ENCODE measurements at regions not wholly inside any gene's neighbourhood (a gene's known extent, or its start where the extent isn't known, plus 50 kb on each side); places are given as distances from the start of the nearest gene placed in this dataset.

DNA sequence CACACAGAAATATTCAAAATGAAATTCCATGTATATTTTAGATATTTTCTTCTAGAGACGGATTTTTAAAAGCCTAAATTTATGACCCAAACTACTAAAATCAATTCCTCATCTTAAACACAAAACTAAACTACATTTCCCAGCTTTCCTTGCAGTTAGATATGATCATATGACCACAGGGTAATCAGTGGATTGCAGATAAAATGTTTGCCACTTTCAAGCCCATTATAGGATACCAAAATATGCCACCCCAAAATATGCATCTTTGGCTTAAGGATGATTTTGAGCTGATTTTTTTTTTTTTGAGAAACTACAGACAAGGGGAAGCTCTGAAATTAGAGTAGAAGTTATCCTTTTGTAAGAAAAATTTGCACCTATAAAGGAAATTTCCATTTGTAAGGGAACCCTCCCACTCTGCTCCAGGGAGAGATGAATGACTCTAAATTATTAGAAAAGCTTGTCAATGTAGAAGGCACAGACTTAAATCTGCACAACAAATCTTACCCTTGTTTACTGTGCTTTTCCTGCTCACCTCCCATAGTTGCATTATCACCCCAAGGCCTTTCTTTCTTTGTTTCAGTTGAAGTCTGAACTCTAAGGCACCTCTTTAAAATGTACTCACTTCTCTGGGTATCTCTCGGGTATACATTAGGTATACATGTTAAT lies 503.0 kb downstream of the PDHA2 start:
- no peak for ATAC-seq
- TF ChIP-seq GLIS3 (CRISPR knock-in tag; IDR thresholded peaks at IDR 0.05) (no peak), ZFP3 (CRISPR knock-in tag; IDR thresholded peaks at IDR 0.05) (no peak), ISL1 (CRISPR knock-in tag; IDR thresholded peaks at IDR 0.05) (no peak), SNAI2 (CRISPR knock-in tag; IDR thresholded peaks at IDR 0.05) (no peak)
- TF ChIP-seq, protein P1, sequence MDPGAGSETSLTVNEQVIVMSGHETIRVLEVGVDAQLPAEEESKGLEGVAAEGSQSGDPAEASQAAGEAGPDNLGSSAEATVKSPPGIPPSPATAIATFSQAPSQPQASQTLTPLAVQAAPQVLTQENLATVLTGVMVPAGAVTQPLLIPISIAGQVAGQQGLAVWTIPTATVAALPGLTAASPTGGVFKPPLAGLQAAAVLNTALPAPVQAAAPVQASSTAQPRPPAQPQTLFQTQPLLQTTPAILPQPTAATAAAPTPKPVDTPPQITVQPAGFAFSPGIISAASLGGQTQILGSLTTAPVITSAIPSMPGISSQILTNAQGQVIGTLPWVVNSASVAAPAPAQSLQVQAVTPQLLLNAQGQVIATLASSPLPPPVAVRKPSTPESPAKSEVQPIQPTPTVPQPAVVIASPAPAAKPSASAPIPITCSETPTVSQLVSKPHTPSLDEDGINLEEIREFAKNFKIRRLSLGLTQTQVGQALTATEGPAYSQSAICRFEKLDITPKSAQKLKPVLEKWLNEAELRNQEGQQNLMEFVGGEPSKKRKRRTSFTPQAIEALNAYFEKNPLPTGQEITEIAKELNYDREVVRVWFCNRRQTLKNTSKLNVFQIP (CRISPR knock-in tag; IDR thresholded peaks at IDR 0.05; ENCODE audit: borderline replicate concordance, low read depth): no peak
- TF ChIP-seq, protein P2, sequence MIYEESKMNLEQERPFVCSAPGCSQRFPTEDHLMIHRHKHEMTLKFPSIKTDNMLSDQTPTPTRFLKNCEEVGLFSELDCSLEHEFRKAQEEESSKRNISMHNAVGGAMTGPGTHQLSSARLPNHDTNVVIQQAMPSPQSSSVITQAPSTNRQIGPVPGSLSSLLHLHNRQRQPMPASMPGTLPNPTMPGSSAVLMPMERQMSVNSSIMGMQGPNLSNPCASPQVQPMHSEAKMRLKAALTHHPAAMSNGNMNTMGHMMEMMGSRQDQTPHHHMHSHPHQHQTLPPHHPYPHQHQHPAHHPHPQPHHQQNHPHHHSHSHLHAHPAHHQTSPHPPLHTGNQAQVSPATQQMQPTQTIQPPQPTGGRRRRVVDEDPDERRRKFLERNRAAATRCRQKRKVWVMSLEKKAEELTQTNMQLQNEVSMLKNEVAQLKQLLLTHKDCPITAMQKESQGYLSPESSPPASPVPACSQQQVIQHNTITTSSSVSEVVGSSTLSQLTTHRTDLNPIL (CRISPR knock-in tag; IDR thresholded peaks at IDR 0.05; ENCODE audit: low read depth): no peak

DNA sequence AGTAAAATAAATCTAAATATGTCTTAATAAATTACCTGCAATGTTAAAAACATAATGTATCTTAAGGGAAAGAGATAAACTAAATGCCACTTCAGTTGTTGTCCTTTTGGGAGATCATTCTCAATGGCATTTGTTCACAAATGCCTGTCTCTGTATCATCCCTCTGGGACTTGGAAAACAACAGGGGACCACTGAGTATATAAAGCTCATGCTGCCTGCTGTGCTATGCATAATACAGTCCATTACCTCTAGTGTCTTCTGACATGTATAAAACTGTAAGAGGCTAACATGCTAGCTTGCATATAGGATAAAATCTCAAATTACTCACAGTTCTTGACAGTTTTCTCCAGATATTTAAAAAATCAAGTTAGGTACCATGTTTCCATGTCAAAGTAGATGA lies 503.9 kb downstream of the PDHA2 start:
- TF ChIP-seq, protein P3, sequence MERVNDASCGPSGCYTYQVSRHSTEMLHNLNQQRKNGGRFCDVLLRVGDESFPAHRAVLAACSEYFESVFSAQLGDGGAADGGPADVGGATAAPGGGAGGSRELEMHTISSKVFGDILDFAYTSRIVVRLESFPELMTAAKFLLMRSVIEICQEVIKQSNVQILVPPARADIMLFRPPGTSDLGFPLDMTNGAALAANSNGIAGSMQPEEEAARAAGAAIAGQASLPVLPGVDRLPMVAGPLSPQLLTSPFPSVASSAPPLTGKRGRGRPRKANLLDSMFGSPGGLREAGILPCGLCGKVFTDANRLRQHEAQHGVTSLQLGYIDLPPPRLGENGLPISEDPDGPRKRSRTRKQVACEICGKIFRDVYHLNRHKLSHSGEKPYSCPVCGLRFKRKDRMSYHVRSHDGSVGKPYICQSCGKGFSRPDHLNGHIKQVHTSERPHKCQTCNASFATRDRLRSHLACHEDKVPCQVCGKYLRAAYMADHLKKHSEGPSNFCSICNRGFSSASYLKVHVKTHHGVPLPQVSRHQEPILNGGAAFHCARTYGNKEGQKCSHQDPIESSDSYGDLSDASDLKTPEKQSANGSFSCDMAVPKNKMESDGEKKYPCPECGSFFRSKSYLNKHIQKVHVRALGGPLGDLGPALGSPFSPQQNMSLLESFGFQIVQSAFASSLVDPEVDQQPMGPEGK (CRISPR knock-in tag; IDR thresholded peaks at IDR 0.05; ENCODE audit: borderline replicate concordance): no peak
- no peak for TF ChIP-seq RARB (CRISPR knock-in tag; IDR thresholded peaks at IDR 0.05)
- TF ChIP-seq, protein P2 (CRISPR knock-in tag; IDR thresholded peaks at IDR 0.05; ENCODE audit: low read depth): no peak
- no peak for TF ChIP-seq TCF4 (CRISPR knock-in tag; IDR thresholded peaks at IDR 0.05; ENCODE audit: borderline replicate concordance)
- TF ChIP-seq PPARA (CRISPR knock-in tag; IDR thresholded peaks at IDR 0.05; ENCODE audit: borderline replicate concordance): no peak
- TF ChIP-seq, protein P4, sequence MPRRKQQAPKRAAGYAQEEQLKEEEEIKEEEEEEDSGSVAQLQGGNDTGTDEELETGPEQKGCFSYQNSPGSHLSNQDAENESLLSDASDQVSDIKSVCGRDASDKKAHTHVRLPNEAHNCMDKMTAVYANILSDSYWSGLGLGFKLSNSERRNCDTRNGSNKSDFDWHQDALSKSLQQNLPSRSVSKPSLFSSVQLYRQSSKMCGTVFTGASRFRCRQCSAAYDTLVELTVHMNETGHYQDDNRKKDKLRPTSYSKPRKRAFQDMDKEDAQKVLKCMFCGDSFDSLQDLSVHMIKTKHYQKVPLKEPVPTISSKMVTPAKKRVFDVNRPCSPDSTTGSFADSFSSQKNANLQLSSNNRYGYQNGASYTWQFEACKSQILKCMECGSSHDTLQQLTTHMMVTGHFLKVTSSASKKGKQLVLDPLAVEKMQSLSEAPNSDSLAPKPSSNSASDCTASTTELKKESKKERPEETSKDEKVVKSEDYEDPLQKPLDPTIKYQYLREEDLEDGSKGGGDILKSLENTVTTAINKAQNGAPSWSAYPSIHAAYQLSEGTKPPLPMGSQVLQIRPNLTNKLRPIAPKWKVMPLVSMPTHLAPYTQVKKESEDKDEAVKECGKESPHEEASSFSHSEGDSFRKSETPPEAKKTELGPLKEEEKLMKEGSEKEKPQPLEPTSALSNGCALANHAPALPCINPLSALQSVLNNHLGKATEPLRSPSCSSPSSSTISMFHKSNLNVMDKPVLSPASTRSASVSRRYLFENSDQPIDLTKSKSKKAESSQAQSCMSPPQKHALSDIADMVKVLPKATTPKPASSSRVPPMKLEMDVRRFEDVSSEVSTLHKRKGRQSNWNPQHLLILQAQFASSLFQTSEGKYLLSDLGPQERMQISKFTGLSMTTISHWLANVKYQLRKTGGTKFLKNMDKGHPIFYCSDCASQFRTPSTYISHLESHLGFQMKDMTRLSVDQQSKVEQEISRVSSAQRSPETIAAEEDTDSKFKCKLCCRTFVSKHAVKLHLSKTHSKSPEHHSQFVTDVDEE (CRISPR knock-in tag; IDR thresholded peaks at IDR 0.05): no peak
- no peak for TF ChIP-seq ESRRG (CRISPR knock-in tag; IDR thresholded peaks at IDR 0.05)
- TF ChIP-seq OSR1 (CRISPR knock-in tag; IDR thresholded peaks at IDR 0.05): no peak
- TF ChIP-seq, protein P1 (CRISPR knock-in tag; IDR thresholded peaks at IDR 0.05; ENCODE audit: borderline replicate concordance, low read depth): no peak
- no peak for TF ChIP-seq SNAI2 (CRISPR knock-in tag; IDR thresholded peaks at IDR 0.05)
- TF ChIP-seq, protein P5, sequence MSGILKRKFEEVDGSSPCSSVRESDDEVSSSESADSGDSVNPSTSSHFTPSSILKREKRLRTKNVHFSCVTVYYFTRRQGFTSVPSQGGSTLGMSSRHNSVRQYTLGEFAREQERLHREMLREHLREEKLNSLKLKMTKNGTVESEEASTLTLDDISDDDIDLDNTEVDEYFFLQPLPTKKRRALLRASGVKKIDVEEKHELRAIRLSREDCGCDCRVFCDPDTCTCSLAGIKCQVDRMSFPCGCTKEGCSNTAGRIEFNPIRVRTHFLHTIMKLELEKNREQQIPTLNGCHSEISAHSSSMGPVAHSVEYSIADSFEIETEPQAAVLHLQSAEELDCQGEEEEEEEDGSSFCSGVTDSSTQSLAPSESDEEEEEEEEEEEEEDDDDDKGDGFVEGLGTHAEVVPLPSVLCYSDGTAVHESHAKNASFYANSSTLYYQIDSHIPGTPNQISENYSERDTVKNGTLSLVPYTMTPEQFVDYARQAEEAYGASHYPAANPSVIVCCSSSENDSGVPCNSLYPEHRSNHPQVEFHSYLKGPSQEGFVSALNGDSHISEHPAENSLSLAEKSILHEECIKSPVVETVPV (CRISPR knock-in tag; IDR thresholded peaks at IDR 0.05): no peak
- no peak for TF ChIP-seq BACH2 (CRISPR knock-in tag; IDR thresholded peaks at IDR 0.05; ENCODE audit: borderline replicate concordance)
- no peak for TF ChIP-seq ZNF565 (CRISPR knock-in tag; conservative IDR thresholded peaks at IDR 0.05; ENCODE audit: low read depth)
- TF ChIP-seq ZFP30 (CRISPR knock-in tag; IDR thresholded peaks at IDR 0.05): no peak
- TF ChIP-seq CSDC2 (CRISPR knock-in tag; IDR thresholded peaks at IDR 0.05): no peak
- no peak for TF ChIP-seq GLIS3 (CRISPR knock-in tag; IDR thresholded peaks at IDR 0.05)
- no peak for TF ChIP-seq ARNTL (CRISPR knock-in tag; IDR thresholded peaks at IDR 0.05; ENCODE audit: borderline replicate concordance, low read depth)
- no peak for ATAC-seq
